ENCODE measurements at regions not wholly inside any gene's neighbourhood (a gene's known extent, or its start where the extent isn't known, plus 50 kb on each side); places are given as distances from the start of the nearest gene placed in this dataset.

- no peak for ATAC-seq (replicated peaks)
- Mint-ChIP-seq H3K27ac (no peak overlapping the region), H3K36me3 (ENCODE audit: low read depth) (no peaks in the 10 kb centered on the region), H3K4me1 (peaks cover 4% of the 10 kb centered on the region), H3K27me3 (no peaks in the 10 kb centered on the region), H3K9me3 (no peaks in the 10 kb centered on the region), H3K4me3 (no peak overlapping the region)
Measured at GRCh38 chr1:239805851-239806772, 285.6 kb upstream of the FMN2 start.

GRCh38 chr1:239806897-239807296 is 284.8 kb upstream of the FMN2 start:
- H3K36me3 Mint-ChIP-seq (ENCODE audit: low read depth) = no peaks in the 10 kb centered on the region
- no peak overlapping the region for H3K4me3 Mint-ChIP-seq
- H3K27ac Mint-ChIP-seq = no peak overlapping the region
- H3K9me3 Mint-ChIP-seq = no peaks in the 10 kb centered on the region
- no peak for ATAC-seq (replicated peaks)
- peaks cover 12% of the 10 kb centered on the region for H3K4me1 Mint-ChIP-seq
- H3K27me3 Mint-ChIP-seq = no peaks in the 10 kb centered on the region

- H3K4me1 Mint-ChIP-seq = peaks cover 12% of the 10 kb centered on the region
- H3K36me3 Mint-ChIP-seq (ENCODE audit: low read depth) = no peaks in the 10 kb centered on the region
- no peaks in the 10 kb centered on the region for H3K27me3 Mint-ChIP-seq
- no peaks in the 10 kb centered on the region for H3K9me3 Mint-ChIP-seq
- no peak overlapping the region for H3K4me3 Mint-ChIP-seq
- no peak for ATAC-seq (replicated peaks)
- H3K27ac Mint-ChIP-seq = no peak overlapping the region
Measured at GRCh38 chr1:239807361-239807760, 284.3 kb upstream of the FMN2 start.

GRCh38 chr1:239810061-239810481 is 281.6 kb upstream of the FMN2 start:
- no peaks in the 10 kb centered on the region for H3K27me3 Mint-ChIP-seq
- peaks cover 19% of the 10 kb centered on the region for H3K4me1 Mint-ChIP-seq
- no peak for ATAC-seq (replicated peaks)
- no peak overlapping the region for H3K4me3 Mint-ChIP-seq
- no peaks in the 10 kb centered on the region for H3K9me3 Mint-ChIP-seq
- no peaks in the 10 kb centered on the region for H3K36me3 Mint-ChIP-seq (ENCODE audit: low read depth)
- no peak overlapping the region for H3K27ac Mint-ChIP-seq

- no peaks in the 10 kb centered on the region for H3K27me3 Mint-ChIP-seq
- ATAC-seq (replicated peaks) = peak; percentile 61
- H3K4me3 Mint-ChIP-seq = peak overlapping the region; percentile 50
- H3K9me3 Mint-ChIP-seq = no peaks in the 10 kb centered on the region
- no peaks in the 10 kb centered on the region for H3K36me3 Mint-ChIP-seq (ENCODE audit: low read depth)
- H3K27ac Mint-ChIP-seq = peak overlapping the region; percentile 46
- peaks cover 23% of the 10 kb centered on the region for H3K4me1 Mint-ChIP-seq
Measured at GRCh38 chr1:239811211-239811885, 280.3 kb upstream of the FMN2 start.

- ATAC-seq (replicated peaks) = no peak
- H3K27ac Mint-ChIP-seq = no peak overlapping the region
- peaks cover 5% of the 10 kb centered on the region for H3K27me3 Mint-ChIP-seq
- H3K9me3 Mint-ChIP-seq = no peaks in the 10 kb centered on the region
- H3K36me3 Mint-ChIP-seq (ENCODE audit: low read depth) = no peaks in the 10 kb centered on the region
- H3K4me3 Mint-ChIP-seq = no peak overlapping the region
- H3K4me1 Mint-ChIP-seq = peaks cover 29% of the 10 kb centered on the region
Measured at GRCh38 chr1:239812580-239812979, 279.1 kb upstream of the FMN2 start.

GRCh38 chr1:239814306-239814881 is 277.3 kb upstream of the FMN2 start:
- no peaks in the 10 kb centered on the region for H3K36me3 Mint-ChIP-seq (ENCODE audit: low read depth)
- peaks cover 29% of the 10 kb centered on the region for H3K4me1 Mint-ChIP-seq
- peaks cover 7% of the 10 kb centered on the region for H3K27me3 Mint-ChIP-seq
- peak; percentile 86 for ATAC-seq (replicated peaks)
- no peaks in the 10 kb centered on the region for H3K9me3 Mint-ChIP-seq
- peak overlapping the region; percentile 79 for H3K4me3 Mint-ChIP-seq
- H3K27ac Mint-ChIP-seq = peak overlapping the region; percentile 67

GRCh38 chr1:239815074-239815473 is 276.6 kb upstream of the FMN2 start:
- Mint-ChIP-seq H3K27me3 (peaks cover 7% of the 10 kb centered on the region), H3K4me1 (peaks cover 29% of the 10 kb centered on the region), H3K9me3 (no peaks in the 10 kb centered on the region), H3K36me3 (ENCODE audit: low read depth) (no peaks in the 10 kb centered on the region), H3K27ac (peak overlapping the region; percentile 67), H3K4me3 (peak overlapping the region; percentile 79)
- peak; percentile 59 for ATAC-seq (replicated peaks)

GRCh38 chr1:239816081-239816782 is 275.5 kb upstream of the FMN2 start:
- H3K9me3 Mint-ChIP-seq = no peaks in the 10 kb centered on the region
- H3K4me1 Mint-ChIP-seq = peaks cover 23% of the 10 kb centered on the region
- peaks cover 7% of the 10 kb centered on the region for H3K27me3 Mint-ChIP-seq
- H3K27ac Mint-ChIP-seq = no peak overlapping the region
- no peaks in the 10 kb centered on the region for H3K36me3 Mint-ChIP-seq (ENCODE audit: low read depth)
- no peak overlapping the region for H3K4me3 Mint-ChIP-seq
- no peak for ATAC-seq (replicated peaks)

GRCh38 chr1:239817276-239817675 is 274.4 kb upstream of the FMN2 start:
- H3K9me3 Mint-ChIP-seq = no peaks in the 10 kb centered on the region
- no peaks in the 10 kb centered on the region for H3K36me3 Mint-ChIP-seq (ENCODE audit: low read depth)
- peaks cover 17% of the 10 kb centered on the region for H3K4me1 Mint-ChIP-seq
- no peak overlapping the region for H3K4me3 Mint-ChIP-seq
- peak overlapping the region; percentile 68 for H3K27ac Mint-ChIP-seq
- H3K27me3 Mint-ChIP-seq = peaks cover 7% of the 10 kb centered on the region
- no peak for ATAC-seq (replicated peaks)

- Mint-ChIP-seq H3K27me3 (peaks cover 7% of the 10 kb centered on the region), H3K36me3 (ENCODE audit: low read depth) (no peaks in the 10 kb centered on the region)
Measured at GRCh38 chr1:239817801-239818200, 273.9 kb upstream of the FMN2 start.

GRCh38 chr1:239819096-239819495 is 272.6 kb upstream of the FMN2 start:
- Mint-ChIP-seq H3K27me3 (peaks cover 7% of the 10 kb centered on the region), H3K36me3 (ENCODE audit: low read depth) (no peaks in the 10 kb centered on the region)
- no peak for ATAC-seq (replicated peaks)

More at GRCh38 chr1:239817801-239818200, 273.9 kb upstream of the FMN2 start:
- Mint-ChIP-seq H3K27ac (no peak overlapping the region), H3K9me3 (no peaks in the 10 kb centered on the region), H3K4me1 (peaks cover 17% of the 10 kb centered on the region), H3K4me3 (no peak overlapping the region)
- ATAC-seq (replicated peaks) = no peak

GRCh38 chr1:239819756-239820250 is 271.9 kb upstream of the FMN2 start:
- Mint-ChIP-seq H3K4me3 (no peak overlapping the region), H3K27ac (no peak overlapping the region), H3K9me3 (no peaks in the 10 kb centered on the region), H3K4me1 (peaks cover 10% of the 10 kb centered on the region), H3K36me3 (ENCODE audit: low read depth) (no peaks in the 10 kb centered on the region), H3K27me3 (peaks cover 7% of the 10 kb centered on the region)
- no peak for ATAC-seq (replicated peaks)

More at GRCh38 chr1:239819096-239819495, 272.6 kb upstream of the FMN2 start:
- H3K4me1 Mint-ChIP-seq = peaks cover 15% of the 10 kb centered on the region
- H3K27ac Mint-ChIP-seq = no peak overlapping the region
- no peaks in the 10 kb centered on the region for H3K9me3 Mint-ChIP-seq
- no peak overlapping the region for H3K4me3 Mint-ChIP-seq

- Mint-ChIP-seq H3K4me1 (peaks cover 4% of the 10 kb centered on the region), H3K27ac (no peak overlapping the region), H3K27me3 (peaks cover 3% of the 10 kb centered on the region), H3K4me3 (no peak overlapping the region), H3K36me3 (ENCODE audit: low read depth) (no peaks in the 10 kb centered on the region), H3K9me3 (no peaks in the 10 kb centered on the region)
- no peak for ATAC-seq (replicated peaks)
Measured at GRCh38 chr1:239823852-239824251, 267.8 kb upstream of the FMN2 start.
